Natural killer cell treated with Interleukin-12 subunit alpha and Interleukin-12 subunit beta and Interleukin-15 and Interleukin-18, amount 100 ng/mL, for 72 hours (primary cell): ENCODE measurements at regions not wholly inside any gene's neighbourhood (a gene's known extent, or its start where the extent isn't known, plus 50 kb on each side); places are given as distances from the start of the nearest gene placed in this dataset.
"Not testable (repeated sequence)": the region's sequence is repeated elsewhere in the genome, so short reads cannot be mapped to it uniquely, and the experiment has no call there.

Experiments
- ATAC-seq, 2 donors: fragments of 150-1000 bp; cut with Tn5 transposase in 1 of 2; sonication (Bioruptor Pico), chemical (Tn5 transposase) in 1 of 2; 2 replicates each; pipeline ENCODE4 v1.10.0; 2021
- DNase-seq: peaks from one replicate; pipeline ENCODE4 v3.0.0; 2022; ENCODE audit warnings: low spot score
- H3K27ac Mint-ChIP-seq, 2 donors: 1 replicate in 1 of 2; 2 replicates in 1 of 2; pipeline ENCODE4 v1.8.0; 2022; ENCODE audit warnings: mixed read lengths in 2 of 2, mild to moderate bottlenecking in 1 of 2, moderate library complexity in 1 of 2
- H3K27me3 Mint-ChIP-seq, 2 donors: 1 replicate in 1 of 2; 2 replicates in 1 of 2; pipeline ENCODE4 v1.8.0; 2022; ENCODE audit warnings: mixed read lengths in 2 of 2
- H3K36me3 Mint-ChIP-seq: one replicate; pipeline ENCODE4 v1.8.0; 2022; ENCODE audit warnings: mixed read lengths
- H3K4me1 Mint-ChIP-seq, 2 donors: 1 replicate in 1 of 2; 2 replicates in 1 of 2; pipeline ENCODE4 v1.8.0; 2022; ENCODE audit warnings: low read depth in 2 of 2, mixed read lengths in 2 of 2, mild to moderate bottlenecking in 1 of 2
- H3K4me3 Mint-ChIP-seq: one replicate; pipeline ENCODE4 v1.8.0; 2022; ENCODE audit warnings: mixed read lengths
- H3K9me3 Mint-ChIP-seq: 2 replicates; pipeline ENCODE4 v1.8.0; 2022; ENCODE audit warnings: mixed read lengths

GRCh38 chr17:70683936-70684335 is 514.6 kb downstream of the KCNJ2 start:
- no peak overlapping the region for H3K4me3 Mint-ChIP-seq
- H3K9me3 Mint-ChIP-seq, result peaks cover 3% of the 10 kb centered on the region
- ATAC-seq, result no peak
- H3K36me3 Mint-ChIP-seq, result no peaks in the 10 kb centered on the region
- DNase-seq, result no peak
- H3K27ac Mint-ChIP-seq, result no peak overlapping the region
- H3K4me1 Mint-ChIP-seq, result no peaks in the 10 kb centered on the region
- H3K27me3 Mint-ChIP-seq, result no peaks in the 10 kb centered on the region

- Mint-ChIP-seq H3K36me3 (no peaks in the 10 kb centered on the region), H3K4me3 (no peak overlapping the region), H3K27me3 (no peaks in the 10 kb centered on the region), H3K9me3 (peaks cover 14% of the 10 kb centered on the region), H3K4me1 (no peaks in the 10 kb centered on the region), H3K27ac (no peak overlapping the region)
- DNase-seq, result no peak
- ATAC-seq, result no peak
Observed at GRCh38 chr17:70687421-70687820, 518.1 kb downstream of the KCNJ2 start.

DNA sequence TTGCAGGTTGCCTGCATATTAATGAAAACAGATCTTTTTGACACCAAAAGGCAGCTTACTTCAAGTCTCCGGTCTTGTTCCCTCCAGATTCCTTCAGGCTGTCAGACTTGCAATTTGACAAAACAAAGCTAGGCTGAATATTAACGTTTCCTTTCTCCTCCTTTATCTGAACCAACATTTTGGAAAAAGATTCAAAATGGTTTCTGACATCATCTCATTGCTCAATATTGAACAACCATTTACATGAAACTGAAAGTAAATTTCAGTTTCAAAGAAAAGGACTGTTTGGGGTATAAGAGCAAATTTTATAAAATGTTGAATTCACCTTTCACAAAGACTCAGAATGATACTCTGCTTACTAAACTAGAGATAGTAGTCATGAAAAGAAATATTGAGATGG is 521.8 kb downstream of the KCNJ2 start:
- no peaks in the 10 kb centered on the region for H3K27me3 Mint-ChIP-seq
- no peak overlapping the region for H3K27ac Mint-ChIP-seq
- ATAC-seq, result no peak
- peaks cover 16% of the 10 kb centered on the region for H3K9me3 Mint-ChIP-seq
- H3K4me3 Mint-ChIP-seq, result no peak overlapping the region
- no peaks in the 10 kb centered on the region for H3K4me1 Mint-ChIP-seq
- H3K36me3 Mint-ChIP-seq, result no peaks in the 10 kb centered on the region
- no peak for DNase-seq

GRCh38 chr17:70699408-70699807 is 530.1 kb downstream of the KCNJ2 start:
- Mint-ChIP-seq H3K9me3 (peaks cover 10% of the 10 kb centered on the region), H3K4me1 (no peaks in the 10 kb centered on the region), H3K27me3 (no peaks in the 10 kb centered on the region), H3K4me3 (no peak overlapping the region), H3K36me3 (no peaks in the 10 kb centered on the region), H3K27ac (no peak overlapping the region)
- DNase-seq (no peak), ATAC-seq (no peak)

- H3K9me3 Mint-ChIP-seq, result peaks cover 14% of the 10 kb centered on the region
- no peaks in the 10 kb centered on the region for H3K36me3 Mint-ChIP-seq
- DNase-seq (no peak), ATAC-seq (no peak)
- no peaks in the 10 kb centered on the region for H3K27me3 Mint-ChIP-seq
- H3K4me3 Mint-ChIP-seq, result no peak overlapping the region
- no peak overlapping the region for H3K27ac Mint-ChIP-seq
- H3K4me1 Mint-ChIP-seq, result no peaks in the 10 kb centered on the region
Observed at GRCh38 chr17:70702683-70703255, 533.4 kb downstream of the KCNJ2 start.

- H3K9me3 Mint-ChIP-seq, result peaks cover 3% of the 10 kb centered on the region
Observed at GRCh38 chr17:70709596-70709995, 540.3 kb downstream of the KCNJ2 start.

DNA sequence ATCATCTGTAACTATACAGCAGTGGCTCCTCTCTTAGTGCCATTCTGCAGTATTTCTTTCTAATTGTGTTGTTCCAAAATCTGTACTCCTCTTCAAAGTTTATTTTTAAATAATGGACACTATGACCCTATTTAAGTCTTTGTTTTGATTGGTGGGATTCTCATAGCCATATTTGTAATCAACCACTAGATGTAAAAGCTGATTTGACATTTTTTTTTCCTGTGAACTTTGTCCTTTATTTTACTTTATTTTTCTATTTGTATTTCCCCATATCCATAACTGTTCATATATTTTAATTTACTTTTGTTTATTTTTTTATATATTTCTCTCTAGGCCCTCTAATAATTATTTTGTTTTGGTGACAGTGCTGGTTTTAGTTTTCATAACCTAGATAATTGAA is 544.4 kb downstream of the KCNJ2 start:
- Mint-ChIP-seq H3K36me3 (no peaks in the 10 kb centered on the region), H3K27me3 (no peaks in the 10 kb centered on the region), H3K4me3 (no peak overlapping the region), H3K27ac (no peak overlapping the region), H3K4me1 (no peaks in the 10 kb centered on the region), H3K9me3 (peaks cover 4% of the 10 kb centered on the region)
- ATAC-seq, result no peak
- DNase-seq, result no peak

More at GRCh38 chr17:70709596-70709995, 540.3 kb downstream of the KCNJ2 start:
- Mint-ChIP-seq H3K27ac (no peak overlapping the region), H3K27me3 (no peaks in the 10 kb centered on the region), H3K4me3 (no peak overlapping the region), H3K4me1 (no peaks in the 10 kb centered on the region), H3K36me3 (no peaks in the 10 kb centered on the region)
- DNase-seq, result no peak
- ATAC-seq, result no peak

- DNase-seq, result no peak
- no peak for ATAC-seq
- Mint-ChIP-seq H3K27ac (no peak overlapping the region), H3K4me3 (no peak overlapping the region), H3K4me1 (no peaks in the 10 kb centered on the region), H3K36me3 (no peaks in the 10 kb centered on the region), H3K27me3 (no peaks in the 10 kb centered on the region), H3K9me3 (peaks cover 11% of the 10 kb centered on the region)
Observed at GRCh38 chr17:70716551-70716950, 547.2 kb downstream of the KCNJ2 start.

DNA sequence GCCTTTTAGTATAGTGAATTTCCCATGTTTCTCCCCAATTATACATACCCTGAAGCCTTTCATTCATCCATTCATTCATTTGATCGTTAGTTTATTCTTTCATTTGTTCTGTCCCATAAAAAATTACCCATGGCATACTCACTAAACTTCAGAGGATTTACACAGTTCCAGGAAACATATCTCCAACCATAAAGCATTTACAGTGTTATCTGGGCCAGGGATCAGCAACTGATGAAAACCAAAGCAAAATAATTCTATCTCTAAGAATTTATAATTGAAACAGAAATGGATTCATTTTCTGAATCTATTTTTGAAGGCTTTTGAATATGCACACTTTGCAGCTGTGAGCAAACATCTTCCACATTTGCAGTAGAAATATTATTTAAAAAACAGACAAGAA is 547.7 kb downstream of the KCNJ2 start:
- Mint-ChIP-seq H3K27ac (no peak overlapping the region), H3K4me1 (no peaks in the 10 kb centered on the region), H3K4me3 (no peak overlapping the region), H3K9me3 (peaks cover 11% of the 10 kb centered on the region), H3K36me3 (no peaks in the 10 kb centered on the region), H3K27me3 (no peaks in the 10 kb centered on the region)
- DNase-seq (no peak), ATAC-seq (no peak)

DNA sequence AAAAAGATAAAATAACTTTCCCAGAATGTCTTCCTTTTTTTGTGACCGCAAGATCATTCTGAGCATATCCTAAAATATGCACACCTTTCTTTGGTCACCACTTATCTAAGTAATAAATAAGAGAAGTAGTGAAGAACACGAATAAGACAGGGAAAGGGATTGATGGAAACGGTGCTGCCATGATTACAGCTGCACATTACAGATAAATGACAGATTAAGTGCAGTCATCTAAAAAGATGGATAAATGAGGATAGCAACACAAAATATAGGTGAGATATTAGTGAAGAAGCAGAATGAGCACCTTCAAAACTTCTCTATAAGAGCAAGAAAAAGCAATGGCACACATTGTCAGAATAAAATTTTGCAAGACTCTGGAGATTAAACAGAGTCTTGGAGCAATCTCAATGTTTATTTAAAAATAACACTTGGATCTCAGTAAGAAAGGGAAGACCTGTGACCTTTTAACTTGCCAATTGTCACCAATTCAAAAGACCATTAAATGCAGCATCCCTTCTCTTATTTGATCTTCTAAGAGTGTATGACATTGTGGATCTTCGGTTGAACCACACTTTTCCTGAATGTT is 567.1 kb downstream of the KCNJ2 start:
- DNase-seq (no peak), ATAC-seq (no peak)
- no peaks in the 10 kb centered on the region for H3K36me3 Mint-ChIP-seq
- no peaks in the 10 kb centered on the region for H3K27me3 Mint-ChIP-seq
- H3K4me3 Mint-ChIP-seq, result no peak overlapping the region
- H3K4me1 Mint-ChIP-seq, result no peaks in the 10 kb centered on the region
- peaks cover 9% of the 10 kb centered on the region for H3K9me3 Mint-ChIP-seq
- no peak overlapping the region for H3K27ac Mint-ChIP-seq

DNA sequence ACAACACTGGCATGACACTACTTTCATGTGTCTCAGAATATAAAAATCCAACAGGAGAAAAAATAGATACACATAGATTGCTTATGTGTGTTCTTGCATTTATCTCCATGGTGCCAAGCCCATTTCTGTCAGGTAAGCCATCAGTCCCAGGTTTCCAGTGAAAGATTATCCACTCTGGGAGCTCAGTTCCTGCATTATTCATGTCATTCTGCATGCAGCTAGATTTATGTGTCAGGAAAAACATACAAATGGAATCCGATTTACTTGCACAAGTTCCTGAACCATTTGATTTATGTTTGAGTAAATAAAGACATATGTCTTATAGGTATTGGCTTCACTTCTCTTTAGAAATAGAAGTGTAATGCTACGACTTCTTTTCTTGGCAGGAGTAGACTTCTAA is 569.7 kb downstream of the KCNJ2 start:
- Mint-ChIP-seq H3K4me1 (no peaks in the 10 kb centered on the region), H3K27me3 (no peaks in the 10 kb centered on the region), H3K9me3 (peaks cover 3% of the 10 kb centered on the region), H3K36me3 (peaks cover 4% of the 10 kb centered on the region), H3K4me3 (no peak overlapping the region), H3K27ac (no peak overlapping the region)
- DNase-seq (no peak), ATAC-seq (no peak)

DNA sequence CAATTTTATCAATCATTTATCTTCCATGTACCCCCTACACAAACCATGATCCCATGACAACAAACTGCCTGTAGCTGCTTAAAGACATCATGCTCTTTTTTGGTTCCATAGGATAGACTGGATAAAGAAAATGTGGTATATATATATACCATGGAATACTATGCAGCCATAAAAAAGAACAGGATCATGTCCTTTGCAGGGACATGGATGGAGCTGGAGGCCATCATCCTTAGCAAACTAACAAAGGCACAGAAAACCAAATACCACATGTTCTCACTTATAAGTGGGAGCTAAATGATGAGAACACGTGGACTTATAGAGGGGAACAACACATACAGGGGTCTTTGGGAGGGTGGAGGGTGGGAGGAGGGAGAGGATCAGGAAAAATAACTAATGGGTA is 577.2 kb downstream of the KCNJ2 start:
- not testable (repeated sequence) for H3K27ac Mint-ChIP-seq, ATAC-seq, H3K4me3 Mint-ChIP-seq, H3K4me1 Mint-ChIP-seq, H3K36me3 Mint-ChIP-seq, H3K9me3 Mint-ChIP-seq, H3K27me3 Mint-ChIP-seq, DNase-seq

DNA sequence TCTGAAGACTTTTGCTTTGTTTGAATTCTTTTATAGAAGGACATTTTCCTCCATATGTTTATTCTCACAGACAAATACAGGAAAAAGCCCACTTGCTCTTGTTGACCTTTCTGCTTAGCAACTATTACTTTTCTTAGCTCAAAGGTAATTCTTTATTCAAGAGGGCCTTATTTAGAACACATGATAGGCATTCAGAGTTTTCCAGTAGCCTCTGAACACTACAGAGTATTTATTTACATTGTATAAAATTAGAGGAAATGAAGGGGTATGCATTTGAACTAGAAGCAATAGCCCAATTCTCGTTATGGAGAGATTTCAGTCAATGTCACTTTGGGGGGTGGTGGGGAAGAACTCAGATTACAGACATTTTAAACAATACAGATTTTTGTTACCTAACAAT is 581.7 kb downstream of the KCNJ2 start:
- Mint-ChIP-seq H3K36me3 (no peaks in the 10 kb centered on the region), H3K4me3 (no peak overlapping the region), H3K4me1 (no peaks in the 10 kb centered on the region), H3K27ac (no peak overlapping the region), H3K27me3 (no peaks in the 10 kb centered on the region), H3K9me3 (peaks cover 7% of the 10 kb centered on the region)
- ATAC-seq (no peak), DNase-seq (no peak)

DNA sequence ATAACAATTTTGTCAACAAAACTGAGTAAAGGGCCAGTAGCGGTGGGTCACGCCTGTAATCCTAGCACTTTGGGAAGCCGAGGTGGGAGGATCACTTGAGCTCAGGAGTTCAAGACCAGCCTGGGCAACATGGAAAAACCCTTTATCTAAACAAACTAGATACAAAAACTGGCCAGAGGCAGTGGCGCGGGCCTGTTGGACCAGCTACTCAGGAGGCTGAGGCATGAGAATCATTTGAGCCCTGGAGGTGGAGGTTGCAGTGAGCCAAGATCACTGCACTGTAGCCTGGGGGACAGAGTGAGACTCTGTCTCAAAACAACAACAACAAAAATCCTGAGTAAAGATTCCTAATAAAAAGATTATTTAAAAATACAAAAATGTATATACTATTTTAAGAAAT is 583.1 kb downstream of the KCNJ2 start:
- not testable (repeated sequence) for ATAC-seq, H3K9me3 Mint-ChIP-seq, H3K27ac Mint-ChIP-seq, H3K36me3 Mint-ChIP-seq, H3K27me3 Mint-ChIP-seq, H3K4me3 Mint-ChIP-seq, H3K4me1 Mint-ChIP-seq, DNase-seq

DNA sequence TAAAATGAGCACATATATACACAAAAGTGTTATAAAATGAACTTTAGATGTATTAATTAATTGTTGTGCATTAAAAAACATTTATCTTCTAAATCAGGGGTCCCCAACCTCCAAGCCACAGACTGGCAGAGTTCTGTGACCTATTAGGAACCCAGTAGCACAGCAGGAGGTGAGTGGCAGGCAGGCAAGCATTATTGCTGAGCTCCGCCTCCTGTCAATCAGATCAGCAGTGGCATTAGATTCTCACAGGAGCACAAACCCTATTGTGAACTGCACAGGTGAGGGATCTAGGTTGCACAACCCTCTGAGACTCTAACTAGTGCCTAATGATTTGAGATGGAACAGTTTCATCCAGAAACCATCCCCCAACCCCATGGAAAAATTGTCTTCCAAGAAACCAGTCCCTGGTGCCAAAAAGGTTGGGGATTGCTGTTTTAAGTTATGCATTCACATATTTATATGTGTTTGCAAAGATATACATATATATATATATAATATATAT is 583.7 kb downstream of the KCNJ2 start:
- DNase-seq (no peak), ATAC-seq (no peak)
- H3K27me3 Mint-ChIP-seq, result no peaks in the 10 kb centered on the region
- H3K4me3 Mint-ChIP-seq, result no peak overlapping the region
- H3K36me3 Mint-ChIP-seq, result no peaks in the 10 kb centered on the region
- peaks cover 4% of the 10 kb centered on the region for H3K9me3 Mint-ChIP-seq
- H3K27ac Mint-ChIP-seq, result no peak overlapping the region
- H3K4me1 Mint-ChIP-seq, result no peaks in the 10 kb centered on the region
